Adipocyte (in vitro differentiated cells): ENCODE measurements at regions not wholly inside any gene's neighbourhood (a gene's known extent, or its start where the extent isn't known, plus 50 kb on each side); places are given as distances from the start of the nearest gene placed in this dataset.
"Not testable (repeated sequence)": the region's sequence is repeated elsewhere in the genome, so short reads cannot be mapped to it uniquely, and the experiment has no call there.

Source experiments
- DNase-seq: peaks from one replicate; pipeline ENCODE4 v3.0.0-alpha.2; 2015; ENCODE audit warnings: low read depth
- H3K27me3 ChIP-seq: replicated peaks from 2 replicates; pipeline ENCODE4 v1.7.0; 2013; ENCODE audit warnings: mild to moderate bottlenecking, low read length, moderate library complexity; ENCODE audit not compliant: control insufficient read depth, insufficient read depth
- H3K36me3 ChIP-seq: 2 replicates; pipeline ENCODE4 v1.7.0; 2013; ENCODE audit warnings: low read length, mild to moderate bottlenecking, moderate library complexity; ENCODE audit not compliant: control insufficient read depth, insufficient read depth, severe bottlenecking
- H3K4me1 ChIP-seq: 2 replicates; pipeline ENCODE4 v1.7.0; 2013; ENCODE audit warnings: mild to moderate bottlenecking, low read length, moderate library complexity; ENCODE audit not compliant: control insufficient read depth, insufficient read depth
- H3K4me3 ChIP-seq: 2 replicates; pipeline ENCODE4 v1.7.0; 2013; ENCODE audit warnings: mild to moderate bottlenecking, low read length, moderate library complexity
- H3K9ac ChIP-seq: 2 replicates; pipeline ENCODE4 v1.7.0; 2013; ENCODE audit warnings: mild to moderate bottlenecking, low read length, moderate library complexity
- H3K9me3 ChIP-seq: 2 replicates; pipeline ENCODE4 v1.7.0; 2013; ENCODE audit warnings: mild to moderate bottlenecking, low read length, moderate library complexity; ENCODE audit not compliant: control insufficient read depth

DNA sequence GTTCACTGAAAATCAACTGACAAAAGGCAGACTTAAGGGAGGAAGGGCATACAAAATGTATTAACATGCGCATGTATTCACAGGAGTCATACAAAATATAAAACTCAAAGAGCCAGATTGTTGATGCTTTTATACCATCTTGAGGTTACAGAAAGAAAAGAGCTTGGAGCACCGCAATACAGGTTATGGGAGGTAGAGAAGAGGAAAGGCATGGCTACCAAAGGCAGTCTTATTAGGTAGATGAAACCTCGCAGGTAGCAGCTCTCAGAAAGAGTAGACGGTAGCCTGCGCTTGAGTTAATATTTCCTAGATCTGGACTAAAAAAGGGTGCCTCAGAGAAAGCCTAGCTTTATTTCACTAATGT, 69.0 kb upstream of the DHRS4 start:
- peaks cover 17% of the 10 kb centered on the region for H3K9me3 ChIP-seq
- no peaks in the 10 kb centered on the region for H3K4me1 ChIP-seq
- no peak overlapping the region for H3K9ac ChIP-seq
- no peak overlapping the region for H3K4me3 ChIP-seq
- no peak for DNase-seq
- H3K36me3 ChIP-seq = no peaks in the 10 kb centered on the region
- H3K27me3 ChIP-seq = peaks cover 5% of the 10 kb centered on the region

GRCh38 chr14:23887536-23887935, 66.0 kb upstream of the DHRS4 start:
- Histone ChIP-seq H3K27me3 (peaks cover 14% of the 10 kb centered on the region), H3K4me1 (no peaks in the 10 kb centered on the region), H3K36me3 (no peaks in the 10 kb centered on the region), H3K9ac (no peak overlapping the region), H3K4me3 (no peak overlapping the region), H3K9me3 (peaks cover 17% of the 10 kb centered on the region)
- DNase-seq = no peak

DNA sequence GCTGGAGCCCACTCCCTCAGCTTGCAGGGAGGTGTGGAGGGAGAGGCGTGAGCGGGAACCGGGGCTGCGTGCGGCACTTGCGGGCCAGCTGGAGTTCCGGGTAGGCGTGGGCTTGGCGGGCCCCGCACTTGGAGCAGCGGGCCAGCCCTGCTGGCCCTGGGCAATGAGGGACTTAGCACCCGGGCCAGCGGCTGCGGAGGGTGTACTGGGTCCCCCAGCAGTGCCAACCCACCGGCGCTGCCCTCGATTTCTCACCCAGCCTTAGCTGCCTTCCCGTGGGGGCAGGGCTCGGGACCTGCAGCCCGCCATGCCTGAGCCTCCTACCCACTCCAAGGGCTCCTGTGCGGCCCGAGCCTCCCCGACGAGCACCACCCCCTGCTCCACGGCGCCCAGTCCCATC, 61.9 kb upstream of the DHRS4 start:
- H3K4me1 ChIP-seq, DNase-seq, H3K9ac ChIP-seq: not testable (repeated sequence)

DNA sequence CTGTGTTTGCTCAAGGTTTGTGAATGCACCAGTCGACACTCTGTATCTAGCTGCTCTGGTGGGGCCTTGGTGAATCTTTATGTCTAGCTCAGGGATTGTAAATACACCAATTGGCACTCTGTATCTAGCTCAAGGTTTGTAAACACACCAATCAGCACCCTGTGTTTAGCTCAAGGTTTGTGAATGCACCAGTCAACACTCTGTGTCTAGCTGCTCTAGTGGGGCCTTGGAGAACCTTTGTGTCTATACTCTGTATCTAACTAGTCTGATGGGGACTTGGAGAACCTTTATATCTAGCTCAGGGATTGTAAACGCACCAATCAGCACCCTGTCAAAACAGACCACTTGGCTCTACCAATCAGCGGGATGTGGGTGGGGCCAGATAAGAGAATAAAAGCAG, 61.3 kb upstream of the DHRS4 start:
- DNase-seq, H3K36me3 ChIP-seq, H3K9ac ChIP-seq, H3K4me3 ChIP-seq, H3K4me1 ChIP-seq: not testable (repeated sequence)
- H3K27me3 ChIP-seq = peaks cover 18% of the 10 kb centered on the region
- H3K9me3 ChIP-seq = peaks cover 17% of the 10 kb centered on the region

More for the DNA sequence above, 61.9 kb upstream of the DHRS4 start:
- Histone ChIP-seq H3K9me3 (peaks cover 17% of the 10 kb centered on the region), H3K27me3 (peaks cover 18% of the 10 kb centered on the region)
- not testable (repeated sequence) for H3K36me3 ChIP-seq, H3K4me3 ChIP-seq

DNA sequence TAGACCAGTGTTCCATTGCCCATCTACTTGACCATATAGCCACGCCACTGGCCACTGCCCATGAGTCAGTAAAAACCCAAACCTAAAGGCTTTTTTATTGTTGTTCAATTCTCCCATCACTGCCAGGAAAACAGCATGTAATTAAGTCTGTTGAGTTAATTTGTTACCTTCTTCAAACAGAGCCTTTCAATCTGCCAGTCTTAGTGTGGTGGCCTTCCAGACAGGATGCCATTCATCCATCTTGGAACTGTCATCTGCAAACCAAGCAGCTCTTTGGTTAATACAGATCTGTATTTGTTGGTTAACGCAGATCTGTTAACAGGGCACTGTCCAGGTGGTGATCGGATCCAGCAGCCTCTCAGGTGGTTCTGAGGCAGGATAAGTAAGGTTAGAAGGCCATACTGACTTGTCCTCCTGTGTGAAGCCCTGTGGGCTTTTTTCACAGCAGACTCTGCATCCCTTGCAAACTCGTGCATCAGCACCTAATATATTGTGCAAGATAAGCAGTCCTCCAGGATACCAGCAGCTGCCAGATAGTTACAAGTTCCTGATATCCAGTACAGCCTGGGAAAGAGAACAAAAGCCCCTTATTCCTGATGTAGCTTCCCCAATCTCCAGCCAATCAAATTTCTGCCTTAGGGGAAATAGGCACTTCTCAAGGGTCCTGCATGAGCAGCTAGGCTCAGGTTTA, 59.1 kb upstream of the DHRS4 start:
- Histone ChIP-seq H3K9me3 (no peaks in the 10 kb centered on the region), H3K4me3 (no peak overlapping the region), H3K9ac (no peak overlapping the region), H3K4me1 (no peaks in the 10 kb centered on the region), H3K36me3 (no peaks in the 10 kb centered on the region), H3K27me3 (peaks cover 13% of the 10 kb centered on the region)
- DNase-seq = no peak

DNA sequence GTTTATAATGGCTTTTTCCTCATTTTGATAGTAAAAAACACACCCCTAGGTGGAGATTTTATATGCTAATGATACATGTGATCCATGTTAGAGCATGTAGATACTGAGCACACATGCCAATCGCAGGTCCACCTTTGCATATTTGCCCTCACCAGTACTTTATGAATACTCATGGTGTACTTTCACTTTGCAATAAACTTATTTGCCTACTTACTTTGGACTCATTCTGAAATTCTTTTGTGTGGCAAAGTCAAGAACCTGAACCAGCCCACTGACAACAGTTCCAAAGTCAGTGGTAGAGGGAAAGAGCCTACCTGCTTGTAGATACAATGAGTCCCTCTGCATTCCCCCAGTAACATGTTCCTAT, 58.5 kb upstream of the DHRS4 start:
- no peaks in the 10 kb centered on the region for H3K36me3 ChIP-seq
- peaks cover 8% of the 10 kb centered on the region for H3K27me3 ChIP-seq
- no peak overlapping the region for H3K4me3 ChIP-seq

GRCh38 chr14:23895480-23895879, 58.1 kb upstream of the DHRS4 start:
- H3K9ac ChIP-seq = no peak overlapping the region
- H3K27me3 ChIP-seq = peaks cover 4% of the 10 kb centered on the region
- no peaks in the 10 kb centered on the region for H3K36me3 ChIP-seq
- no peaks in the 10 kb centered on the region for H3K4me1 ChIP-seq
- no peak for DNase-seq
- no peak overlapping the region for H3K4me3 ChIP-seq
- no peaks in the 10 kb centered on the region for H3K9me3 ChIP-seq

More for the DNA sequence above, 58.5 kb upstream of the DHRS4 start:
- no peak for DNase-seq
- Histone ChIP-seq H3K9ac (no peak overlapping the region), H3K4me1 (no peaks in the 10 kb centered on the region), H3K9me3 (no peaks in the 10 kb centered on the region)

GRCh38 chr14:23896609-23897153, 56.9 kb upstream of the DHRS4 start:
- Histone ChIP-seq H3K9ac (no peak overlapping the region), H3K9me3 (no peaks in the 10 kb centered on the region), H3K4me1 (no peaks in the 10 kb centered on the region), H3K27me3 (peaks cover 4% of the 10 kb centered on the region), H3K4me3 (no peak overlapping the region), H3K36me3 (no peaks in the 10 kb centered on the region)
- no peak for DNase-seq

- not testable (repeated sequence) for H3K4me3 ChIP-seq, DNase-seq, H3K36me3 ChIP-seq, H3K27me3 ChIP-seq, H3K9ac ChIP-seq, H3K9me3 ChIP-seq, H3K4me1 ChIP-seq
Observed at GRCh38 chr14:23897291-23897690, 56.3 kb upstream of the DHRS4 start.

DNA sequence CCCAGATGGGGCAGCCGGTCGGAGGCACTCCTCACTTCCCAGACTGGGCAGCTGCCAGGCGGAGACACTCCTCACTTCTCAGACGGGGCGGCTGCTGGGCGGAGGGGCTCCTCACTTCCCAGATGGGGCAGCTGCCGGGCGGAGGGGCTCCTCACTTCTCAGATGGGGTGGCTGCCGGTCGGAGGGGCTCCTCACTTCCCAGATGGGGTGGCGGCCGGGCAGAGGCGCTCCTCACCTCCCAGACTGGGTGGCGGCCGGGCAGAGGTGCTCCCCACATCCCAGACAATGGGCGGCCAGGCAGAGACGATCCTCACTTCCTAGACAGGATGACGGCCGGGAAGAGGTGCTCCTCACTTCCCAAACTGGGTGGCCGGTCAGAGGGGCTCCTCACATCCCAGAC, 55.2 kb upstream of the DHRS4 start:
- H3K4me3 ChIP-seq, H3K4me1 ChIP-seq, H3K36me3 ChIP-seq, H3K9ac ChIP-seq, H3K9me3 ChIP-seq, H3K27me3 ChIP-seq, DNase-seq: not testable (repeated sequence)

DNA sequence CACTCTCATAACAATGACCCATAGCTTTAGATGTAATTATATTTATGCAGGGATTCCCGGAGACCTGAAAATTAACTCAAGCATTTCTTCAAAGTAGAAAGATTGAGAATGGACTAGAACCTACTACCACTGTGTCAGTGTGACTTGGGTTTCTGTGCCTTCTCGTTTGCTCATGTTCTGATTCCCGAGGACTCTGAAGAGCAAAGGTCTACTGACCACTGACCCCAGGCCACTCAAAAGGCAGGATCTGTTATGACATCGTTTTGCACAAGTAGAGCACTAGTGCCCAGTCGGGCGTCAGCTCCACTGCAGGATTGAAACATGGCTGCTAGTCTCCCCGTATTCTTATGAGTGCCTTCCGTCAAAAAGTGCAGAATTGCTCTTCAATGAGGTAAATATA, 53.8 kb upstream of the DHRS4 start:
- no peaks in the 10 kb centered on the region for H3K4me1 ChIP-seq
- H3K9ac ChIP-seq = no peak overlapping the region
- no peaks in the 10 kb centered on the region for H3K9me3 ChIP-seq
- peaks cover 2% of the 10 kb centered on the region for H3K27me3 ChIP-seq
- H3K4me3 ChIP-seq = no peak overlapping the region
- H3K36me3 ChIP-seq = no peaks in the 10 kb centered on the region
- DNase-seq = no peak

DNA sequence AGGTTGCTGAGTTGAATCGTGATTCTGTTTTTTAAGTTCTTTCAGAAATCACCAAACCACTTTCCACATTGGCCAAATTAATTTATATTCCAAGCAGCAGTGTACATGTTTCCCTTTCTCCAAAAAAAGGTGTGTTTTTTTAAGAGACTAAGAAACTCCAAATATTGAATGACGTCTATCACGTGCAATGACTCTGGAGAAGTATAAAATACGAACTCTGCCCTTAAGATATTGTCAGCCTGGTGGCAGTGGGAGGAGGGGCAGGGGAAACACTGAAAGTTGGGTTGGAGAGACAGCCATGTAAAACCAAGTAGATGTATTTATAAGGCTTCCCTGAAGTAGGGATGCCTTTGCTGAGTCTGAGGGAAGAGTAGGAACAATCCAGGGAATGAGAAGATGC, 50.1 kb upstream of the DHRS4 start:
- Histone ChIP-seq H3K36me3 (no peaks in the 10 kb centered on the region), H3K9ac (no peak overlapping the region), H3K4me3 (no peak overlapping the region), H3K4me1 (no peaks in the 10 kb centered on the region), H3K27me3 (peaks cover 13% of the 10 kb centered on the region), H3K9me3 (no peaks in the 10 kb centered on the region)
- no peak for DNase-seq
